T47D (cell line): ENCODE measurements at regions not wholly inside any gene's neighbourhood (a gene's known extent, or its start where the extent isn't known, plus 50 kb on each side); places are given as distances from the start of the nearest gene placed in this dataset.
"Not testable (repeated sequence)": the region's sequence is repeated elsewhere in the genome, so short reads cannot be mapped to it uniquely, and the experiment has no call there.

ENCODE experiments used
- DNase-seq, 2 experiments: peaks; one replicate each; pipeline versions ENCODE4 v3.0.0 to v3.0.0-alpha.2; 2011 to 2012; ENCODE audit warnings: low read depth in 1 of 2, low spot score in 1 of 2
- JUND ChIP-seq: IDR thresholded peaks from 2 replicates; pipeline ENCODE4 v1.6.1; 2012; ENCODE audit warnings: low read depth
- in situ Hi-C: cut with HindIII; loops from 2 replicates; pipeline ENCODE4 v1.10.0; 2016; ENCODE audit warnings: low sequenced_read_pairs, low pct_unique_long_range_greater_than_20kb

DNA sequence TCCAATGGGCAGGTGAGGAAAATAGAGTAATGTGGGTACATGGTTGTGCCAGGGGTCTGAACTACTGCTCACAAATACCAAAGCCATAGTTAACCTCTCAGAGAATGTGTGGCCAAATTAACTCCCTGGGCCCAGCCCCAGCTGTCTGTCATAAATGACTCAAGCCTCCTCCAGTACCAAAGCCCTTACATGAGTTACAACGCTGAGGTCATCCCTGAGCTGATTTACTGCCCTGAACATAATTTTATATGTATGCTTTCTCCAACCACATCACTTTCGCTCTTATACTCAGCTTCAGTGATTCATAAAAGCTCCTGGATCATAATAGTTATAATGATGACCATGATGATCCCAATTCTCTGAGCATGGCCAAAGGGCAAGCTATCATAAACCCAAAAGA, 283.9 kb downstream of the NKX6-1 start:
- in situ Hi-C loops = no loop called here
- no peak for DNase-seq
- no peak for TF ChIP-seq JUND

DNA sequence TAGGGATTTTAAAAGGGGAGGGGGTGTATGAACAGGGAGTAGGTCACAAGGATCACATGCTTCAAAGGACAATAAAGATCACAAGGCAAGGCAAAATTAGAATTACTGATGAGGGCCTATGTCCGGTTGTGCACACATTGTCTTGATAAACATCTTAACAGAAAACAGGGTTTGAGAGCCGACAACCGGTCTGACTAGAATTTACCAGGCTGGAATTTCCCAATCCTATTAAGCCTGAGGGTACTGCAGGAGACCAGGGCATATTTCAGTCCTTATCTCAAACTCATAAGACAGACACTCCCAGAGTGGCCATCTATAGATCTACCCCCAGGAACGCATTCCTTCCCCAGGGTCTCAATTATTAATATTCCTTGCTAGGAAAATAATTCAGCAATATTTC, 292.9 kb downstream of the NKX6-1 start:
- peak in 1 of 2 experiments; percentile 68 for DNase-seq
- in situ Hi-C loops = not testable (repeated sequence)

GRCh38 chr4:84189144-84189543, 309.9 kb downstream of the NKX6-1 start:
- in situ Hi-C loops = no loop called here
- DNase-seq = no peak
- no peak for TF ChIP-seq JUND

DNA sequence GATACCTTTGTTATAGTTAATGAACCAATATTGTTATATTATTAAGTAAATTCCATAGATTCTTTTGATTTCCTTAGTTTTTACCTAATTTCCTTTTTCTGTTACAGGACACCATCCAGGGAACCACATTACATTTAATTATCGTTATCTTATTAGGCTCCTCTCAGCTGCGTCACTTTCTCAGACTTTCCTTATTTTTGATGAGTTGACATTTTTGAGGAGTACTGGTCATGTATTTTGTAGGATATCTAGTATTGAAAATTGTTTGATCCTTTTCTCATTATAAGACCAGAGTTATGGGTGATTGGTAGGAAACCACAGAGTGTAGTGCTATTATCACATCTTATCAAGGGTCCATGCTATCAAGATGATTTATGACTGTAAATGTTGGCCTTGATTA, 319.7 kb downstream of the NKX6-1 start:
- no peak for TF ChIP-seq JUND
- DNase-seq = no peak
- in situ Hi-C loops = no loop called here

DNA sequence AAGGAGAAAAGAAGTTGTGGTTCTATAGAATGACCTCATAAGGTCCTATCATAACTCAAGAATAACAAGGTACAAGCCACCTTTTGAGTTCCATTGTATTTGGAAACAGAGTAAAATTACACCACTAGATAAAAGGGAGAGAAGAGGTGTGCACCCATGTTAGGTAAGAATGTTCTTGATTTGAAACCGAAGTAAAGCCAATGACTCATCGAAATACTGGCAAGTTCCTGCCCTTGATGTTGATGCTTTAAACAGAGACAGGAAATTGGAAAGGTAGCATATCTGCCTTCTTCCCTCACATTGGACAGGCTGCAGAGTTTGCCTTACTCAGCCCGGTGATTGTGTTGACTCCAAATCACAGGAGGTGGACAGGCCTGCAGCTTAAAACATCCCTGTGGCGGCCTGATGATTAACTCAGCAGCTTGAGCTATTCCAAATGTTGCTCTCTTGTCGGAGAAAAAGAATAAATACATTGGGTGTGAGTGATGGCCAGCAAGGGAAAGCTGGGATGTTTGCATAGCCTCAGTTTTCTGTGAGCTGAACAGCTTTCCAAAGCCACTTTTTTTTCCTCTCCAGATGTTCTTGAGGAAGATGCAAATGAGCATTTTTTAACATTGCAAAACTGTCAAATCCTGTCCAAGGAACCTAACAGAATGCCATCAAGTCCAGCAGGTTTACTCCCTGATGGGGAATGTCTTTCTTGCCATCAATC, 321.1 kb downstream of the NKX6-1 start:
- in situ Hi-C loops = no loop called here
- DNase-seq = no peak
- no peak for TF ChIP-seq JUND

DNA sequence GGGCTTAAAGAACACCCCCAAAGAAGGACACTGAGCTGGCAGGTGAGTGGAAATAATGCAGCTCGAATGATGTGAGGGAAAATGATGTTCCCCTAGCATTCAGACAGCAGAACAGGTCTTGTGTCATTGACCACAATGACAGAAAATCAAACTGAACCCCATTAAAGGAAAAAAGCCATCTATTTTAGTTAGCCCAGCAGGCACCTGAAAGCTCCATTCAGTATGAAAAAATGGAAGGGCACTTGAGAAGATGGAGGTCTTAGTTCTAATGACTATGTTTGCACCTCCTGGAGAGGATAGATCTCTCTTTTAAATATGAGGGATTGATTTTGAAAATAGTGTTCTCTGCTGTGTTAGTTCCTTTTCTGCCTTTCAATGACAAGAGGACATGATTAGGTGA, 323.1 kb downstream of the NKX6-1 start:
- no peak for TF ChIP-seq JUND
- no peak for DNase-seq
- in situ Hi-C loops = no loop called here

DNA sequence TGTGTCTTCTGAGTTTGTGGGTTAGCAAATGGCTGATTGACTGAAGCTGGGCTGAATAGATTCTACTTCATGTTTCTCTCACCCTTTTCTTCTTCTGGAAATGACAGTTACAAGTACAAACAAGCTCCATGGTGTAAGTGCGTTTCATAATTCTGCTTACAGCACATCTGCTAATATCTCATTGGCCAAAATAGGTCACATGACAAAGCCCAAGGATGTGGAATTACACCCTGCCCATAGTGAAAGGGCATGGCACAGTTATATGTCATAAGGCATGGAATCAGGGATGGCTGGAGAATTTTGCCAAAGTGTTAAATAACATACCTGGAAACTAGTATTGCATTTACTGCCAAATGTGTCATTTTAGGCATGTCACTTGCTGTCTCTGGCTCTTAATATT, 327.2 kb downstream of the NKX6-1 start:
- TF ChIP-seq JUND = no peak
- in situ Hi-C loops = no loop called here
- DNase-seq = no peak

DNA sequence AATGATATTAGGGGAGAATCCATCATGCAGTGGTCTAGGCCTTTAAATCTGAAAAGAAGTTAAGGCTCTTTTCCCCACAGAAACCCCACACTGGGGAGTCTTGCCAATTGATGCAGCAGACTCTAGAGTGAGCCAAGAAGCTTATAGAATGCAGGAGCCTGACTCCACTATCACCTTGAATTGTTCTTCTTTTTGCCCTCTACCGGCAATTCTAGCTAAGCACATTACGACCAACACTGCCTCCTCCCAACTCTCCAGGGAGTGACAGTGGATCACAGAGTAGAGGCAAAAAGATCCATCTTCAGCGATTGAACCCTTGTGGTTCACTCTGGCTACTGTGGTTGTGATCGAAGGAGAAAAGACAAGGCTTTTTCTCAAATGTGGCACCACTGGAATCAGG, 331.5 kb downstream of the NKX6-1 start:
- in situ Hi-C loops = no loop called here
- peak in 1 of 2 experiments; percentile 17 for DNase-seq
- no peak for TF ChIP-seq JUND

GRCh38 chr4:84167093-84167492, 332.0 kb downstream of the NKX6-1 start:
- TF ChIP-seq JUND = no peak
- in situ Hi-C loops = no loop called here
- no peak for DNase-seq

DNA sequence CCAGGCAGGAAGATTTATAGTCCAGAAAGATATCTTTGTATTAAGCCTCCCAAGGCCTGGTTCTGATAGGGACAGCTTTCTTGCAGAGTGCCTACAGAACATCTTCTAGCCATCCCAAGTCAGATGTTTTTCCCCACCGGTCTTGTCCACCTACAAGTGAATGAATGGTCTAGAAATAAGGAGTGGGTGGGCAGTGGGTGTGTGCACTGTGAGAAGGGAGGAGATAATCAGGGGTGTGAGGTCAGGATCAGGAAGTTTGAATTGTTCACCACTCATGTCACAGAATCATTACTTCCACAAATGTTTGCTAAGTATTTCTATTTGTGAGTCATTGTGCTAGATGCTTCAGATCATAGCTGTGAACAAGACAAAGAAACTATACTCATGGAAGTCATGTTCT, 332.6 kb downstream of the NKX6-1 start:
- DNase-seq = no peak
- TF ChIP-seq JUND = no peak
- in situ Hi-C loops = no loop called here

GRCh38 chr4:84164201-84164600, 334.9 kb downstream of the NKX6-1 start:
- in situ Hi-C loops = no loop called here
- DNase-seq = no peak
- no peak for TF ChIP-seq JUND

GRCh38 chr4:84159762-84160161, 339.3 kb downstream of the NKX6-1 start:
- in situ Hi-C loops = no loop called here
- no peak for DNase-seq
- no peak for TF ChIP-seq JUND

DNA sequence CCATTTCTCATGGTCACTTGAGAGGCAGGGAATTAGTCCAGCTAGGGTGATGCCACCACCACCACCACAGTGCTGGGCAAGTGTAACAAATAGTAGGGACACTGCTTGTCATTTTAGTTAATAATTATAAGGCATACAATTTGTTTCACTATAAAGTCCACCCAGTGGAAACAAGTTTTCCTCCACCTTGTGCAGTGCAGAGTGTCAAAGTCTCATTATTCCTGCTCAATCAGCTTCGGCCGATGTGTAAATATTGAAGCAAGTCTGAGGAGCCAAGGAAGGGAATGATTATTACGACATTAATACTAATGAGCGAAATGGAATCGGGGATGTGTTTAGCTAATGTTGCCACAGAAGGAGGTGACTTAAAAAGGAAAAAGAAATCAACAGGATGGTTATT, 340.4 kb downstream of the NKX6-1 start:
- no peak for DNase-seq
- in situ Hi-C loops = no loop called here
- TF ChIP-seq JUND = no peak

DNA sequence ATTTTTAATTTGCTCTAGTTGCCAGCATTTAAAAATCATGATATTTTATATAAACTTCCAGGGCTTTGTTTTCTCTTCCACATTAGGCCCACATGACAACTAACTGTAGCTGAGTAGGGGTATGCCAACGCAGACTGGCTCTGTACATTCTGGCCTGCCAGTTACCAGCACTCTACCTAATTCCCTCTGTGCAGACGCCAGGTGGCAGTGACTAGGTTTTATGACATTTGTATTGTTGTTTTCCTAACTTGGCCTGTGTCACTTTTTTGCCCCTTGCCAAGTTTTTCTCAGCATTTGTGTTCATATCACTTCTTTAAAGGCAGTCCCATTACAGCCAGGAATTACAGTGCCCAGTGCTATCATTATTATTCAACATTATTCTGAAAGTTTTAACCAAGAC, 347.5 kb downstream of the NKX6-1 start:
- in situ Hi-C loops = no loop called here
- peak; percentile 23 to 54 for DNase-seq
- TF ChIP-seq JUND = no peak
